GM12878 (cell line): ENCODE measurements at regions not wholly inside any gene's neighbourhood (a gene's known extent, or its start where the extent isn't known, plus 50 kb on each side); places are given as distances from the start of the nearest gene placed in this dataset.

Source experiments
- ATAC-seq: fragments of 200-7000 bp; cut with Tn5 transposase; 3 replicates; pipeline ENCODE4 v1.9.1; 2020; ENCODE audit warnings: mild to moderate bottlenecking, moderate library complexity
- BruUV-seq: library from RNA; stranded (reverse); fragments of 400-500 nt; replicated peaks from 2 replicates; lab custom pipeline; 2021; lab: Mats Ljungman, UMichigan
- CTCF ChIA-PET: fragments of 300-600 bp; sonication (Branson Sonifier 250); formaldehyde crosslinking; extraction: SDS; loops from one replicate; lab custom pipeline; 2021; ENCODE audit warnings: inconsistent platforms; lab: Yijun Ruan, JAX
- POLR2A ChIA-PET: fragments of 350-600 bp; formaldehyde crosslinking; extraction: SDS; loops from one replicate; lab custom pipeline; 2021; ENCODE audit warnings: inconsistent platforms; lab: Charles Lee
- RAD21 ChIA-PET: fragments of 300-600 bp; sonication (Branson Sonifier 250); formaldehyde crosslinking; loops from one replicate; lab custom pipeline; 2023; ENCODE audit warnings: antibody characterized with exemption; ENCODE audit not compliant: unreplicated experiment; lab: Charles Lee
- SMC1A ChIA-PET: fragments of 300-600 bp; sonication (Branson Sonifier 250); formaldehyde crosslinking; loops from one replicate; lab custom pipeline; 2023; ENCODE audit not compliant: unreplicated experiment, uncharacterized antibody; lab: Charles Lee
- DNase-seq: peaks from one replicate; pipeline ENCODE4 v3.0.0-alpha.2; 2011; ENCODE audit warnings: low read depth, low spot score
- FAIRE-seq: peaks from 3 replicates; lab custom pipeline; 2011; peaks lifted over from hg19 to GRCh38; lab: Jason Lieb, UNC
- H2AFZ ChIP-seq: 2 replicates; pipeline ENCODE4 v1.6.0; 2011; ENCODE audit warnings: low read depth, low read length, control low read depth; ENCODE audit not compliant: control insufficient read depth
- H3K27ac ChIP-seq: 2 replicates; pipeline ENCODE4 v1.5.1; 2011; ENCODE audit warnings: control low read depth; ENCODE audit not compliant: control insufficient read depth, insufficient read depth
- H3K27me3 ChIP-seq, 2 experiments: replicated peaks in 1 of 2; 2 replicates each; pipeline versions ENCODE4 v1.6.0 to v1.6.1; 2011; ENCODE audit warnings: low read length in 1 of 2; ENCODE audit not compliant: control insufficient read depth in 2 of 2, insufficient read depth in 2 of 2
- H3K36me3 ChIP-seq, 2 experiments: 2 replicates each; pipeline ENCODE4 v1.5.1; 2011; ENCODE audit warnings: low read length in 1 of 2; ENCODE audit not compliant: control insufficient read depth in 2 of 2, insufficient read depth in 2 of 2
- H3K4me1 ChIP-seq: 2 replicates; pipeline ENCODE4 v1.6.1; 2011; ENCODE audit warnings: mild to moderate bottlenecking, low read length, moderate library complexity, mixed read lengths; ENCODE audit not compliant: control insufficient read depth, insufficient read depth
- H3K4me2 ChIP-seq: 2 replicates; pipeline ENCODE4 v1.6.0; 2011; ENCODE audit warnings: control low read depth; ENCODE audit not compliant: control insufficient read depth, insufficient read depth
- H3K4me3 ChIP-seq: fragments of 200-600 bp; sonication (generic); 2 replicates; pipeline ENCODE4 v1.5.1; 2016
- H3K79me2 ChIP-seq: 2 replicates; pipeline ENCODE4 v1.6.0; 2011; ENCODE audit warnings: low read length; ENCODE audit not compliant: control insufficient read depth, insufficient read depth
- H3K9ac ChIP-seq: 2 replicates; pipeline ENCODE4 v1.8.0; 2011; ENCODE audit warnings: low read length, control low read depth, mixed read lengths; ENCODE audit not compliant: control insufficient read depth, insufficient read depth
- H3K9me3 ChIP-seq: replicated peaks from 3 replicates; pipeline ENCODE4 v1.5.1; 2011; ENCODE audit warnings: mild to moderate bottlenecking, low read length; ENCODE audit not compliant: control insufficient read depth, insufficient read depth
- H4K20me1 ChIP-seq: 2 replicates; pipeline ENCODE4 v1.6.0; 2011; ENCODE audit not compliant: control insufficient read depth, insufficient read depth
- CBFB ChIP-seq: IDR thresholded peaks from 2 replicates; pipeline ENCODE4 v1.6.1; 2016; ENCODE audit warnings: antibody characterized with exemption, low read depth
- GATAD2B ChIP-seq: fragments of 450-650 bp; conservative IDR thresholded peaks from 2 replicates; pipeline ENCODE4 v1.6.1; 2017; ENCODE audit warnings: low read depth, mild to moderate bottlenecking, moderate library complexity
- PML ChIP-seq: IDR thresholded peaks from 2 replicates; pipeline ENCODE4 v1.6.1; 2012; ENCODE audit warnings: low read length, inconsistent platforms
- SMC3 ChIP-seq: IDR thresholded peaks from 2 replicates; pipeline ENCODE4 v1.6.1; 2011; ENCODE audit warnings: low read length, improper control_type of control experiment, borderline replicate concordance
- SREBF2 ChIP-seq: IDR thresholded peaks from 2 replicates; pipeline ENCODE4 v1.6.1; 2012; ENCODE audit warnings: mild to moderate bottlenecking, low read length
- SUZ12 ChIP-seq: fragments of 200-600 bp; sonication (generic); IDR thresholded peaks from one replicate; pipeline ENCODE4 v1.6.1; 2018; ENCODE audit warnings: antibody characterized with exemption, mild to moderate bottlenecking; ENCODE audit not compliant: unreplicated experiment
- ZBTB4 ChIP-seq: fragments of 450-650 bp; formaldehyde crosslinking; IDR thresholded peaks from 2 replicates; pipeline ENCODE4 v1.4.0; 2022; ENCODE audit warnings: mild to moderate bottlenecking, moderate library complexity
- WGBS: methylation state at CpG from one replicate; pipeline ENCODE4 v1.1.6; 2016; ENCODE audit warnings: low lambda C conversion rate; ENCODE audit not compliant: insufficient replicate concordance, insufficient coverage; ENCODE audit errors: missing lambda C conversion rate; 5-methylcytosine and 5-hydroxymethylcytosine counted together
- in situ Hi-C: fragments of 300-500 bp; cut with MboI; formaldehyde crosslinking; loops from 9 replicates; pipeline ENCODE4 v1.14.3; 2018; ENCODE audit warnings: mixed read lengths
- intact Hi-C: fragments of 100-400 bp; cut with micrococcal nuclease; formaldehyde crosslinking; loops from one replicate; pipeline ENCODE4 v1.14.2; 2022; ENCODE audit not compliant: unreplicated experiment

GRCh38 chr13:108033800-108034707 is 181.3 kb downstream of the LIG4 start:
- H3K4me3 ChIP-seq = no peak overlapping the region
- WGBS = 11% methylated on average over 3 of the region's 3 CpGs
- RAD21 ChIA-PET = no interaction called here
- no TSS peak for BruUV-seq
- H3K9me3 ChIP-seq = no peaks in the 10 kb centered on the region
- no peaks in the 10 kb centered on the region for H3K79me2 ChIP-seq
- no peak overlapping the region for H2AFZ ChIP-seq
- no peak for DNase-seq
- POLR2A ChIA-PET = no interaction called here
- in situ Hi-C loops = no loop called here
- no peak for ATAC-seq
- H3K27me3 ChIP-seq = no peaks in the 10 kb centered on the region
- SMC1A ChIA-PET = interaction anchor here (0.6 to 1.3 kb wide), 2 partner anchors 21 to 97 kb away, joined by 3 read pairs; no protein-coding TSS in a partner anchor
- H3K4me2 ChIP-seq = no peak overlapping the region
- H3K27ac ChIP-seq = no peak overlapping the region
- H3K9ac ChIP-seq = no peak overlapping the region
- H3K36me3 ChIP-seq = no peaks in the 10 kb centered on the region
- no peak for TF ChIP-seq CBFB
- no peak for TF ChIP-seq GATAD2B
- no peak for TF ChIP-seq SUZ12
- no peak for TF ChIP-seq PML
- TF ChIP-seq SREBF2 = no peak
- TF ChIP-seq ZBTB4 (CRISPR knock-in tag) = no peak
- TF ChIP-seq SMC3 = no peak
- no peaks in the 10 kb centered on the region for H4K20me1 ChIP-seq
- FAIRE-seq = no peak
- intact Hi-C loops = no loop called here
- no peaks in the 10 kb centered on the region for H3K4me1 ChIP-seq
- CTCF ChIA-PET = no interaction called here
